ENCODE measurements at regions not wholly inside any gene's neighbourhood (a gene's known extent, or its start where the extent isn't known, plus 50 kb on each side); places are given as distances from the start of the nearest gene placed in this dataset.

- ChIA-PET CTCF (no interaction called here), POLR2A (no interaction called here)
- Histone ChIP-seq H3K36me3 (ENCODE audit: control insufficient read depth in 2 of 2, extremely low read depth in 1 of 2, insufficient read depth in 2 of 2, low read length in 2 of 2) (no peaks in the 10 kb centered on the region), H3K79me2 (ENCODE audit: control insufficient read depth, insufficient read depth, low read length) (no peaks in the 10 kb centered on the region), H3K27ac (ENCODE audit: insufficient read depth, low read depth, low read length) (no peak overlapping the region), H3K4me1 (ENCODE audit: control insufficient read depth, extremely low read depth, insufficient read depth, low read length) (no peaks in the 10 kb centered on the region), H3K9ac (replicated peaks; ENCODE audit: extremely low read depth, insufficient read depth, low read length) (no peak overlapping the region), H3K4me3 (replicated peaks in 1 of 3; ENCODE audit: insufficient read depth in 1 of 3, low read depth in 1 of 3, low read length in 3 of 3) (no peak overlapping the region), H4K20me1 (replicated peaks; ENCODE audit: control insufficient read depth, extremely low read depth, insufficient read depth, low read length) (no peaks in the 10 kb centered on the region), H3K9me3 (replicated peaks; ENCODE audit: control insufficient read depth, insufficient read depth, low read length) (no peaks in the 10 kb centered on the region), H2AFZ (ENCODE audit: low read depth, low read length) (no peak overlapping the region), H3K27me3 (ENCODE audit: control insufficient read depth in 2 of 2, insufficient read depth in 2 of 2, low read length in 2 of 2) (no peaks in the 10 kb centered on the region), H3K9me1 (replicated peaks; ENCODE audit: control insufficient read depth, extremely low read depth, insufficient read depth, low read length) (no peaks in the 10 kb centered on the region), H3K4me2 (ENCODE audit: insufficient read depth, low read length) (no peak overlapping the region)
- no peak for FAIRE-seq
- BruUV-seq (replicated peaks): no TSS peak
- DNase-seq (ENCODE audit: low read depth, low spot score): no peak
- TF ChIP-seq CTCF (IDR thresholded peaks at IDR 0.05; ENCODE audit: extremely low read depth in 1 of 2, insufficient read depth in 1 of 2, low read depth in 1 of 2, low read length in 2 of 2): no peak
- no peak for TF ChIP-seq POLR2A (IDR thresholded peaks at IDR 0.05; ENCODE audit: low read depth, low read length)
- TF ChIP-seq MAX (IDR thresholded peaks at IDR 0.05; ENCODE audit: insufficient read depth, insufficient read length): no peak
- no peak for TF ChIP-seq MYC (IDR thresholded peaks at IDR 0.05; ENCODE audit: low read depth, low read length)
- no peak for TF ChIP-seq POLR2AphosphoS5 (IDR thresholded peaks at IDR 0.05; ENCODE audit: insufficient read depth, low read depth, low read length)
- TF ChIP-seq JUN (IDR thresholded peaks at IDR 0.05; ENCODE audit: borderline replicate concordance, insufficient read depth, insufficient read length, low read depth): no peak
- TF ChIP-seq EZH2 (IDR thresholded peaks at IDR 0.05; ENCODE audit: borderline replicate concordance, low read depth, low read length, severe bottlenecking): no peak
- TF ChIP-seq GATA2 (IDR thresholded peaks at IDR 0.05; ENCODE audit: insufficient read depth, insufficient read length, low read depth, low read length): no peak
- no peak for TF ChIP-seq FOS (IDR thresholded peaks at IDR 0.05; ENCODE audit: borderline replicate concordance, insufficient read depth, low read length)
- dilution Hi-C loops (cut with MboI; ENCODE audit: extremely low pct_ligation_motif_present, low sequenced_read_pairs): no loop called here
- intact Hi-C loops (cut with micrococcal nuclease): no loop called here
Observed at GRCh38 chr18:45342166-45342565, 273.1 kb upstream of the SLC14A2 start.

Measured in endothelial cell of umbilical vein (primary cell).